Kidney (tissue), 13 donors: ENCODE measurements at regions not wholly inside any gene's neighbourhood (a gene's known extent, or its start where the extent isn't known, plus 50 kb on each side); places are given as distances from the start of the nearest gene placed in this dataset.

Experiments
- DNase-seq, 5 donors: peaks; one replicate each; pipeline ENCODE4 v3.0.0-alpha.2; 2013 to 2020
- FAIRE-seq: peaks from 2 replicates; lab custom pipeline; 2012; peaks lifted over from hg19 to GRCh38; lab: Jason Lieb, UNC
- H3K27ac ChIP-seq, 2 donors: one replicate each; pipeline ENCODE4 v1.7.0; 2013; ENCODE audit warnings: low read depth in 2 of 2, low read length in 2 of 2, inconsistent platforms in 1 of 2
- H3K27me3 ChIP-seq: one replicate; pipeline ENCODE4 v1.7.1; 2013; ENCODE audit warnings: low read length, inconsistent platforms; ENCODE audit not compliant: control insufficient read depth, insufficient read depth
- H3K36me3 ChIP-seq, 3 donors: one replicate each; pipeline versions ENCODE4 v1.7.0 to v1.7.1; 2013; ENCODE audit warnings: low read length in 3 of 3, control low read depth in 1 of 3, inconsistent platforms in 1 of 3; ENCODE audit not compliant: insufficient read depth in 3 of 3, control insufficient read depth in 2 of 3
- H3K4me1 ChIP-seq, 3 donors: one replicate each; pipeline versions ENCODE4 v1.7.0 to v1.7.1; 2013; ENCODE audit warnings: low read length in 3 of 3, inconsistent platforms in 1 of 3, low read depth in 1 of 3; ENCODE audit not compliant: control insufficient read depth in 2 of 3, insufficient read depth in 2 of 3
- H3K4me3 ChIP-seq, 3 donors: one replicate each; pipeline versions ENCODE4 v1.7.0 to v1.8.1; 2013; ENCODE audit warnings: low read length in 3 of 3, control low read depth in 1 of 3, inconsistent platforms in 1 of 3
- H3K9ac ChIP-seq, 3 donors: one replicate each; pipeline versions ENCODE4 v1.7.0 to v1.7.1; 2013; ENCODE audit warnings: low read length in 3 of 3, control low read depth in 1 of 3, inconsistent platforms in 1 of 3
- H3K9me3 ChIP-seq, 3 donors: one replicate each; pipeline versions ENCODE4 v1.7.0 to v1.7.1; 2013; ENCODE audit warnings: low read length in 3 of 3, control low read depth in 1 of 3, inconsistent platforms in 1 of 3; ENCODE audit not compliant: control insufficient read depth in 2 of 3, insufficient read depth in 1 of 3
- CTCF ChIP-seq: IDR thresholded peaks from 3 replicates; pipeline ENCODE4 v1.5.1; 2012; ENCODE audit warnings: mild to moderate bottlenecking, moderate library complexity, borderline replicate concordance; ENCODE audit not compliant: insufficient read depth; ENCODE audit errors: extremely low read depth
- intact Hi-C: fragments of 100-400 bp; cut with DNase I; formaldehyde crosslinking; loops from one replicate; pipeline ENCODE4 v1.11.1; 2022
- donor health status: control.
- donor health status: control.
- donor health status: control.
- donor health status: control.
- donor health status: control.
- donor health status: DM: yes; HTN: yes; CAD: no.
- donor health status: Normal renal cell carcinoma (clear cell type).

GRCh38 chr2:2851806-2852777 is 521.0 kb upstream of the MYT1L start:
- no peak overlapping the region for H3K4me3 ChIP-seq
- no peak overlapping the region for H3K27ac ChIP-seq
- no peaks in the 10 kb centered on the region for H3K36me3 ChIP-seq
- DNase-seq (no peak), FAIRE-seq (no peak)
- intact Hi-C loops, result no loop called here
- no peaks in the 10 kb centered on the region for H3K4me1 ChIP-seq
- TF ChIP-seq CTCF, result no peak
- no peaks in the 10 kb centered on the region for H3K27me3 ChIP-seq
- no peak overlapping the region for H3K9ac ChIP-seq
- H3K9me3 ChIP-seq, result peaks cover 0 to 3% (median 0%) of the 10 kb centered on the region in 3 donors

GRCh38 chr2:2851316-2851715 is 520.2 kb upstream of the MYT1L start:
- intact Hi-C loops, result no loop called here
- Histone ChIP-seq H3K9me3 (peaks cover 0 to 3% (median 0%) of the 10 kb centered on the region in 3 donors), H3K36me3 (no peaks in the 10 kb centered on the region), H3K9ac (no peak overlapping the region), H3K4me3 (no peak overlapping the region), H3K27ac (no peak overlapping the region), H3K4me1 (no peaks in the 10 kb centered on the region), H3K27me3 (no peaks in the 10 kb centered on the region)
- TF ChIP-seq CTCF, result no peak
- FAIRE-seq (no peak), DNase-seq (no peak)

- no peak overlapping the region for H3K27ac ChIP-seq
- H3K9me3 ChIP-seq, result peaks cover 0 to 3% (median 0%) of the 10 kb centered on the region in 3 donors
- no peak overlapping the region for H3K4me3 ChIP-seq
- H3K9ac ChIP-seq, result no peak overlapping the region
- H3K27me3 ChIP-seq, result no peaks in the 10 kb centered on the region
- FAIRE-seq, result no peak
- DNase-seq, result peak in 1 of 5 donors; percentile 22
- H3K36me3 ChIP-seq, result no peaks in the 10 kb centered on the region
- intact Hi-C loops, result no loop called here
- TF ChIP-seq CTCF, result no peak
- no peaks in the 10 kb centered on the region for H3K4me1 ChIP-seq
These were observed 519.8 kb upstream of the MYT1L start for GRCh38 chr2:2850859-2851258.
